ENCODE measurements at regions not wholly inside any gene's neighbourhood (a gene's known extent, or its start where the extent isn't known, plus 50 kb on each side); places are given as distances from the start of the nearest gene placed in this dataset.

- TF ChIP-seq POLR2AphosphoS5 (IDR thresholded peaks at IDR 0.05): no peak
- TF ChIP-seq, protein P1, sequence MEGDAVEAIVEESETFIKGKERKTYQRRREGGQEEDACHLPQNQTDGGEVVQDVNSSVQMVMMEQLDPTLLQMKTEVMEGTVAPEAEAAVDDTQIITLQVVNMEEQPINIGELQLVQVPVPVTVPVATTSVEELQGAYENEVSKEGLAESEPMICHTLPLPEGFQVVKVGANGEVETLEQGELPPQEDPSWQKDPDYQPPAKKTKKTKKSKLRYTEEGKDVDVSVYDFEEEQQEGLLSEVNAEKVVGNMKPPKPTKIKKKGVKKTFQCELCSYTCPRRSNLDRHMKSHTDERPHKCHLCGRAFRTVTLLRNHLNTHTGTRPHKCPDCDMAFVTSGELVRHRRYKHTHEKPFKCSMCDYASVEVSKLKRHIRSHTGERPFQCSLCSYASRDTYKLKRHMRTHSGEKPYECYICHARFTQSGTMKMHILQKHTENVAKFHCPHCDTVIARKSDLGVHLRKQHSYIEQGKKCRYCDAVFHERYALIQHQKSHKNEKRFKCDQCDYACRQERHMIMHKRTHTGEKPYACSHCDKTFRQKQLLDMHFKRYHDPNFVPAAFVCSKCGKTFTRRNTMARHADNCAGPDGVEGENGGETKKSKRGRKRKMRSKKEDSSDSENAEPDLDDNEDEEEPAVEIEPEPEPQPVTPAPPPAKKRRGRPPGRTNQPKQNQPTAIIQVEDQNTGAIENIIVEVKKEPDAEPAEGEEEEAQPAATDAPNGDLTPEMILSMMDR (IDR thresholded peaks at IDR 0.05): no peak
Measured at GRCh38 chr14:88990856-88991255, 166.4 kb downstream of the TTC8 start.

Data from esophagus muscularis mucosa (tissue), 3 donors.